A673 (cell line): ENCODE measurements at regions not wholly inside any gene's neighbourhood (a gene's known extent, or its start where the extent isn't known, plus 50 kb on each side); places are given as distances from the start of the nearest gene placed in this dataset.

ENCODE experiments used
- EZH2 ChIP-seq: fragments of 200-600 bp; sonication (generic); IDR thresholded peaks from 2 replicates; pipeline ENCODE4 v1.6.1; 2017; ENCODE audit warnings: borderline replicate concordance, low read depth, mild to moderate bottlenecking, mixed read lengths, antibody characterized with exemption, low read length; ENCODE audit not compliant: poor library complexity, severe bottlenecking
- TF ChIP-seq, protein P1 (sequence below): fragments of 300-800, 200-600 bp; sonication (generic); conservative IDR thresholded peaks from 2 replicates; pipeline ENCODE4 v1.5.1; 2017; ENCODE audit warnings: low read depth, mild to moderate bottlenecking, antibody characterized with exemption, low read length, moderate library complexity, mixed read lengths

DNA sequence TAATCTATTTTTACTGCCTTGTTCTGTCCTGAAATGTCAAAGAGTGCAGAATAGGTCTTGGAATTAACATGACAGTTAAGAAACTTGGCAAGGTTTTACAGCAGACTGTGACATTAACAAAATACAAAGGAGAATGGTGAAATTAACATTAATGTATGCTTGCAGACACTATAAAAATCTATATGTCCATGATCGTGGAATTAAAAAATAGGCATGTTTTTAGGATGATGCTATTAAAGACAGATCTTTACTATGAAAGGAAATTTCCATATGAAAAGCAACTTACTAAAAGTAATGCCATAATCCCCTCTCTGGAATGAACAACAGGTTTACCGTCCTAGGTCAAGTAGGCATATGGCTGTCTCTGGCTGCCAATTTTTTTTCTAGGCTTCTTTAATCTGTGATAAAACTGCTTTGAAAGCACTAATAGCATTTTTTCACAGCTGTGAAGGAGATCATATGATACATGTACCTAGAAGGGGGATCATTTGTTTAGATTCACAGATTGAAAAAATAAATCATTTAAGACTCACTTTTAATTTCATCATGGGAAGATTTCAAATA lies 291.5 kb downstream of the ZNF536 start:
- TF ChIP-seq, protein P1, sequence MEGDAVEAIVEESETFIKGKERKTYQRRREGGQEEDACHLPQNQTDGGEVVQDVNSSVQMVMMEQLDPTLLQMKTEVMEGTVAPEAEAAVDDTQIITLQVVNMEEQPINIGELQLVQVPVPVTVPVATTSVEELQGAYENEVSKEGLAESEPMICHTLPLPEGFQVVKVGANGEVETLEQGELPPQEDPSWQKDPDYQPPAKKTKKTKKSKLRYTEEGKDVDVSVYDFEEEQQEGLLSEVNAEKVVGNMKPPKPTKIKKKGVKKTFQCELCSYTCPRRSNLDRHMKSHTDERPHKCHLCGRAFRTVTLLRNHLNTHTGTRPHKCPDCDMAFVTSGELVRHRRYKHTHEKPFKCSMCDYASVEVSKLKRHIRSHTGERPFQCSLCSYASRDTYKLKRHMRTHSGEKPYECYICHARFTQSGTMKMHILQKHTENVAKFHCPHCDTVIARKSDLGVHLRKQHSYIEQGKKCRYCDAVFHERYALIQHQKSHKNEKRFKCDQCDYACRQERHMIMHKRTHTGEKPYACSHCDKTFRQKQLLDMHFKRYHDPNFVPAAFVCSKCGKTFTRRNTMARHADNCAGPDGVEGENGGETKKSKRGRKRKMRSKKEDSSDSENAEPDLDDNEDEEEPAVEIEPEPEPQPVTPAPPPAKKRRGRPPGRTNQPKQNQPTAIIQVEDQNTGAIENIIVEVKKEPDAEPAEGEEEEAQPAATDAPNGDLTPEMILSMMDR, result no peak
- TF ChIP-seq EZH2, result no peak
